ENCODE measurements at regions not wholly inside any gene's neighbourhood (a gene's known extent, or its start where the extent isn't known, plus 50 kb on each side); places are given as distances from the start of the nearest gene placed in this dataset.
A peak's percentile ranks its signal among the peaks of the same experiment; 100 is the strongest.

- no peak for DNase-seq
Measured at GRCh38 chr10:108753326-108753725, 1170.0 kb downstream of the XPNPEP1 start.

DNA sequence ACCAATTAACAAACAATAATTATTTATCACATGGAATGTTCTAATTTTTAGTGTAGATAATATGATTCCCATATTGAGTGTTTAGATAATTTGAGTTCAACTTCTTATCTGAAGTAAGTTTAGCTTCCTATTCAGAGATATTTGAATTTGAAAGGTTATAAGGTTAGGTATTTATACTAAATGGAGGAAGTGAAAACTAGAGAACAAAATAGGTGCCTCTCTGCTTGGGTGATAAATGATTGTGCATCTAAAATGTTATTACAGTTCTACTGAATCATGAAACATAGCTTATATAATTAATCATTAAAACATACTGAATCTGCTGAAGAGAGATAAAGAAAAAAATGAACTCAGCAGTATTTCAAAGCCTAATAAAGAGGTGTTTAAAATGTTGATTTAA, 1174.3 kb downstream of the XPNPEP1 start:
- no peak for DNase-seq

GRCh38 chr10:108736111-108736510, 1187.2 kb downstream of the XPNPEP1 start:
- DNase-seq: peak; percentile 7

- peak; percentile 87 for DNase-seq
Measured at GRCh38 chr10:108735380-108735779, 1187.9 kb downstream of the XPNPEP1 start.

GRCh38 chr10:108721874-108722273, 1201.4 kb downstream of the XPNPEP1 start:
- no peak for DNase-seq

- DNase-seq: no peak
Measured at GRCh38 chr10:108716352-108716751, 1207.0 kb downstream of the XPNPEP1 start.

- no peak for DNase-seq
Measured at GRCh38 chr10:108709927-108710722, 1213.2 kb downstream of the XPNPEP1 start.

DNA sequence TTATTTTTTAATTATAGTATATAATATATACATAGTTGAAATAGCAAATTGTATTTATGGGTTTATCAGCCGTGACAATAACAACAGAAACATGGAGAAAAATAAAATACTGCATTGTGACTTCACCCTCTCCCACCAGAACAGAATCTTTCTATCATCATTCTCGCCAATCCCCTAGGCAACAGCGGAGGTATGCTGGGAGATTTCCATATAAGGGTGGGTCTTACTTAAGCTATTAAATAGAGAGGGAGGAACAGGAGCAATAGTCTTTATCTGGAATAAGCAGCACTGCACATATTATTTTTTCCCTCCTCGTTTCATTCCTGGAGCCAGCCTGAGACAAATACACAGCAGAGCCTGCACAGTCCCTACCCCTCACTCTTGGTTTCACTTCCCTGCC, 1214.9 kb downstream of the XPNPEP1 start:
- DNase-seq: no peak

GRCh38 chr10:108696792-108697477, 1226.4 kb downstream of the XPNPEP1 start:
- DNase-seq: no peak

GRCh38 chr10:108691126-108691525, 1232.2 kb downstream of the XPNPEP1 start:
- no peak for DNase-seq

GRCh38 chr10:108690530-108690929, 1232.8 kb downstream of the XPNPEP1 start:
- DNase-seq: no peak

DNA sequence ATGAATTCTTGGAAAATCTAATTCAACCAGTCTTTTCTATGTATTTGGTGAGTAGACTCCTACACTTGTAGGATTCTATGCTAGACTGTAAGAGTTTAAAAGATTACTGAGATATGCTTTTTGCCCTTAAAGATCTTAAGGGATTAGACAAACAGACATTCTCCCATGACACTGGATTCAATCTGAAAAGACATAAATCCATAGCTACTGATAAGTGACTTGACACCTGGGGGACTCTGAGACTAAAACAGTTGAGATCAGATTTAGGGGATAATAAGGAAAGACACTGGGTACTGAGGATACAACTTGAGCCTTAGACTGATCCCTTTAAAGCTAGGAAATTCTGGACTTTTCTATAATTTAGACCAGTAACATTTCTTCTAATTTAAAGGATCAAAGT, 1233.4 kb downstream of the XPNPEP1 start:
- DNase-seq: no peak

GRCh38 chr10:108688314-108688713, 1235.0 kb downstream of the XPNPEP1 start:
- no peak for DNase-seq

DNA sequence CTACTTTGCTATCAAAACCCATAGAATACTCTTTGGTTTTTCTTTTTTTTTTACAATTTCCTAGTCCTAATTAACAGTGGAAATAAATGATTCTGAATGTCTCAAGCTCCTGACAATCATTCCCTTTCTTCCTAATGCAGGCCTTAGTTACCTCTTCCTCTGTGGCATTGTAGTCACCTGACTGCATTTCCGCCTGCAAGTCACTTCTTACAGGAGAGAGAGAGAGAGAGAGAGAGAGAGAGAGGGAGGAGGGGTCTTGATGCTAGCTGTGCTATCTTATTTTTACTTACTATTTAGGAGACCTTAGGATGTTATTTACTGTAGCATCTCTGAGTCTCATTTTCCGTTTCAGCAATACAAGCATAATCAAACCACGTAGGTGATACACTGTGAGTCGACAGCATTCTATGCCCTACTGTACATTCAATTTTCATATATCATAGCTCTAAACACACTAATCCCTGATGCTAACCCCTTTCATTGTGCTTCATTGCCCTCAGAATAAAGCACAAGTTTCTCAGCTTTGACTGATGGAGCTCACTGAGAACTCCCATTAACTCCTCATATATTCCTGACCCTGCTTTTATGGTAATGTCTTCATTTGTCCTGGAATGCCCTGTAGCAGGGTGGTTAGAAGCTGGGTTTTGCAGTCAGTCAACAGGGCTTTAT, 1237.3 kb downstream of the XPNPEP1 start:
- DNase-seq: no peak

GRCh38 chr10:108684431-108684830, 1238.9 kb downstream of the XPNPEP1 start:
- no peak for DNase-seq

GRCh38 chr10:108673741-108674140, 1249.6 kb downstream of the XPNPEP1 start:
- no peak for DNase-seq

DNA sequence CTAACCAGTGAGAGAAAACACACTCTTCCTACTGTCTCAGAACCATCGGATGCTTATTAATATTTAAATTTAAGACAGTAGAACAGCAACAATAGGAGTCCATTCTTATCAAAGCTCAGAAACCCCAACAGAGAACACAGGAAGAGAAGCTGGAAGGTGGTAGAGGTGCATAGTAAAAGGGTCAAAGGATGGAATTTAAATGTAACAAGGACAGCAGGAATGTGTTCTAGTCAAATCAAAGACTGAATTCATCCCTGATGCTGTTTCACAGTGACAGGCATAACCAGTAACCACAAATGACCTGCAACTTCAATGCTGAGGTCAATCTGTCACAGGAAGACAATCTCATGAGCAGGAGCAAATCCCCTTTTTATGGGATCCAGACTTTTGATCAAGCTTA, 1259.7 kb downstream of the XPNPEP1 start:
- DNase-seq: no peak

GRCh38 chr10:108662975-108663374, 1260.3 kb downstream of the XPNPEP1 start:
- DNase-seq: no peak

GRCh38 chr10:108655057-108655456, 1268.3 kb downstream of the XPNPEP1 start:
- DNase-seq: no peak

GRCh38 chr10:108653531-108653930, 1269.8 kb downstream of the XPNPEP1 start:
- peak; percentile 69 for DNase-seq

GRCh38 chr10:108639010-108639409, 1284.3 kb downstream of the XPNPEP1 start:
- DNase-seq: no peak

GRCh38 chr10:108638225-108638624, 1285.1 kb downstream of the XPNPEP1 start:
- no peak for DNase-seq

DNA sequence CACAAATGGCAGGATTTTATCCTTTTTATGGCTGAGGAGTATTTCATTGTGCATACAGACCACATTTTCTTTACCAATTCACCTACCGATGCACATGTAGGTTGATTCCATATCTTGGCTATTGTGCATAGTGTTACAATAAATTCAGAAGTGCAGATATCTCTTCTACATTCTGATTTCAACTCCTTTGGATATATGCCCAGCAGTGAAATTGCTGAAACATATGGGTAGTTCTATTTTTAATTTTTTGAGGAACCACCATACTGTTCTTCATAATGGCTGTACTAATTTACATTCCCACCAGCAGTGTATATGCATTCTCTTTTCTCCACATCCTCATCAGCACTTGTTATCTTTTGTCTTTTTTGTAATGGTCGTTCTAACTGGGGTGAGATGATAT, 1290.3 kb downstream of the XPNPEP1 start:
- DNase-seq: no peak

GRCh38 chr10:108632144-108632543, 1291.2 kb downstream of the XPNPEP1 start:
- no peak for DNase-seq
